GM19023 (cell line): ENCODE measurements at regions not wholly inside any gene's neighbourhood (a gene's known extent, or its start where the extent isn't known, plus 50 kb on each side); places are given as distances from the start of the nearest gene placed in this dataset.

Experiments used
- ATAC-seq: cut with Tn5 transposase; IDR thresholded peaks from one replicate; pipeline ENCODE4 v1.9.1; 2021; ENCODE audit warnings: mild to moderate bottlenecking, moderate library complexity; ENCODE audit not compliant: unreplicated experiment

DNA sequence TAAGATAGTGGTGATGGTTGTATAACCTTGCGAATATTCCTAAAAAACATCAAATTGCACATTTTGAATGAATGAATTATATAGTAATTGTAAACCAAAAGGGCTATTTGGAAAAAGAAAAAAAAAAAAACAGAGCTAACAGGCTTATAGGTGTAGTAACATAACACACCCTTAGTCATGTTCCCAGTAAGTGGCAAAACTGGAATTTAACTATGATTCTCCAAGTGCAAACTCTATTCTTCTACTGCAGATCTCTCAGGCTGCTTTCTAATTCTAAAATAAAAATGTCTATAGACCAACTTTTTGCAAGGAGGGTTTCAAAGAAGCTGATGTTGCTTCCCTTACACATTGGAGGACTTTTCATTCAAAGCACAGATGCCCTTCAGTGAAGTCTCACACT is 293.2 kb upstream of the MON1B start:
- ATAC-seq = no peak

DNA sequence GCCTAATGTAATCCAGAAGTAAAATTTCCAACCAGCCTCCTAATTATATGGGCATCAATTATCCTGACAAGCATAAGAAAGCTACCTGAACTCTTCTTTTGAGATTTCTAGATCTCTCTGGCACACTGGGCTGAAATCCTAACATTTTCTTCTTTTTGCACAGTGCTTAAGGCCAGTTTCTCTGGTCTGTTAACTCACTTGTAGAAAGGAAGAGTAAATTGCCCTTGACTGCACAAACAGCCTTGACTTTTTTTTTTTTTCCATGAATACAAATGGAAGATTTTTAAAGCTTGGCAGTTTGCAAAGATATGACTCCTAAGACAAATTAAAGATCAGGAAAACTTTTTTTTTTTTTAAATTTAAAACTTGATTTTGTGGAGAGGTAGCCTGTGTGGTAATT is 291.2 kb upstream of the MON1B start:
- no peak for ATAC-seq

DNA sequence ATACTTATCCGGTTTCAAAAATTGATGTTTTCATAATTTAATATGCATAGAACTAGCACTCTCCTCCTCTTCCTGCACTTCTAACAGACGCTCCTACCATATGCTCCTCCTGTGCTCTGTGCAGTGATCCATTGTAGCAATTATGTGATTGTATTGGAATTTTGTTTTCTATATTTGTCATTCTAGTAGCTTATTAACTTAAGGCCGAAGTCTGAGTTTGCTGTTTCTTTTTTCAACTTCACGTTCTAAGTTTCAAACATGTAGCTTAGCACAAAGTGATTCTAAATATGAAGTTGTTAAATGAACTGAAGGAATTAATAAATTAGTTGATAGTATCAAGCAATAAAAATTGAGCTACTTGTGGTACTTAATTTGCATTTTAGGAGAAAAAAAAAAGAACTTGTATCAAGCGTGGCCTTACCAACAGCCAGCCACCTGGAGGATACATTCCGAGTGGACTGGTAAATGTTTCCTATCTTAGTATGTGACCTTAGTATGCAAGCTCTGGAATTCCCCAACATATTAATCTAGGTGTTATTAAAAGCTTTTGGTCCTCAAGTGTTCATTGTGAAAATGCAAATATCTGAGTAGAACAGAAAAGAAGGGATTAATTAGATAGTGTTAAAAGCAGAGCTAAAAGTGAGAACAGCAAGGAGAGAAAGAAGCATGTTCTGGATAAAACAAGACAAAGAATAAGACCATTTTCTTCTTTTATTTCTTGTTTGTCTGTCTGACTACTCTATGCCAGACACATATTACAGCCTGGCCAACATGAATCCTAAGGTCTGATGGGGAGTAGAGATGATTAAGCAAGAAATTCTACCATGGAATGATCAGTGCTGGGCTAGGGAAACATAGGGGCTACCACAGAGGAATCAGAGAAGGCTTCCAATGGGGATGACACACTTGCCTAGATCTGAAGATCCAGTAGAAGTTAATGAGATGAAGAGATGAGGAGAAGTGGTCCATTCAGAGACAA is 290.4 kb upstream of the MON1B start:
- no peak for ATAC-seq

DNA sequence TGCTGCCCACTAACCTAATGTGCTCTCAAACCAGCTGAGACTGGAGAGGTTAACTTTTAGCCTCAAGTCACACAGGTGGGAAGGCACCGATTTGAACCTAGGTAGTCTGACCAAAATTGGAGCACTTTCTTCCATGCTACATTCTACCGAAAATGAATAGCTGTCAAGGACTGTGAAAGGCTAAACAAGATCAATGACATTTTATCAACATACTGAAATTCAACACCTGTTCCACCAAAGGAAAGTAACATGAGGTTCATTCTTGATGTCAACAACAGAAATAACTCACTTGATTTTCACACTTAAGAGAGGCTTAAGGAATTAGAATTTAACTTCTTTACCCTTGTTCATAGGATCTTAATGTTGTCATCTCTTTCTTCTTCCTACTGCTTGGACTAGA is 284.4 kb upstream of the MON1B start:
- ATAC-seq = no peak

DNA sequence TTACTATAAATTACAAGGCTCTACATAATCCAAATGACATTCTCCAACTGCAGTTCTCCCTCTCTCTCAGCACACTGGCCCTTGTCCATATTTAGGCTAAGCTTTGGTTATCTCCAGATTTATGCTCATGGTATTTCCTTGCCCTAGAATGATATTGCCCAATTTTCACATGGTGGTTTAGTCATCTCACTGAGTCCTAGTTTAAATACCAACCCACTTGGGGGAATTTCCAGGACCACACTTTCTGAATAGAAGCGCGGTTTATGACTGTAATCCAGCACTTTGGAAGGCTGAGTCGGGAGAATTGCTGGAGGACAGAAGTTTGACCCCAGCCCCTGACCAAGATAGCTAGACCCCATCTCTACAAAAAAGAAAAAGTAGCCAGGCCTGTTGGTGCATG is 280.1 kb upstream of the MON1B start:
- no peak for ATAC-seq

DNA sequence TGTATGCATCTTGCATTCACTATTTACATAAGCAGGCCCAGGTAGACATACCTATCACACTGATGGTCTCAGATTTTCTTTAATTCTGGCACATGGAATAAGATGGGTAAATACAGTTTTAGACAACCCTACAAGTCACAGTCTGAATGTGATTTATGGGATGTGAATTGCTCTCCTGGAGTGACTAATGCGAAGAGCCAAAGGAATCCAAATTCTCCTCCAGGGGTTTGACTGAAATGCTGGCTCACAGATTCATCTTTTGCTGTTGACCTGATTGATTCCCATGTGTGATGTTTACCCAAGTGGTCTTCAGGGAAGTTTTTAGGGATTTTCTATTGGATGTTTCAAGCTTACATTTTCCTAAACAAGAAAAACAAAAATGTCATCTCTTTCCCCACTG is 277.9 kb upstream of the MON1B start:
- ATAC-seq = no peak

DNA sequence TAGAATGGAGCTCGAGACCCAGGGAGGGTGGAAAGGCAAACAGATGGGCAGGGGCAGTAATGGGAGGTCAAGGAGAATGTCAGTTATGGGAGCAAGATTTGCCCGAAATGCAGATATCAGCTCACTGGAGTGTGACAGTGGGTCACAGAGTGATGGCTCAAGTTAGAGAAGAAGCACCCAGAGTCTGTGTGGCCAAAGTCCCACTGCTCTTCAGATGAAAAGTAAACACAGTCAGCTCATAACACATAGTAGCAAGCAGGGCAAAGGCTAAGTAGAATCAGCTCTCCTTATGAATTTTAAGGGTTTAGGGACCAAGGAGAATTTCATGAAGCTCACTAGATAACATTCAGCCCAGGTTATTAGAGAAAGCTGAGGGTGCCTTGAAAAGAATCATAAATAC is 264.9 kb upstream of the MON1B start:
- ATAC-seq = no peak

DNA sequence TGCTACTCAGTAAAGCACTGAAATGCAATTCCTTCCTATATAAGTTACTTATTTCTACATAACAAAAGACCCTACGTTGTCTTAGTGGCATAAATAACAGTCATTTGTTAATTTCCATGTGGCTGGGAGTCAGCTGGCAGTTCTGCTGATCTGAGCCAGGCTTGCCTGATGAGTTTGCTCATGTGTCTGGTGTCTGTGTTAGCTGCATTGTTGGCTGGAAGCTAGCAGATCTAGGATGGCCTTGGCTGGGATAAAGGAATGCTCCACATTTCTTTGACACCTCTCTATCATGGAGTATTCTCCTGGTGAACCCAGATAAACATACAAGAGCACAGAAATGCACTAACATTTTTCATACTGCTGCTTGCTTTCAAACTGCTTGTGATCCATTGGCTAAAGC is 264.4 kb upstream of the MON1B start:
- no peak for ATAC-seq

DNA sequence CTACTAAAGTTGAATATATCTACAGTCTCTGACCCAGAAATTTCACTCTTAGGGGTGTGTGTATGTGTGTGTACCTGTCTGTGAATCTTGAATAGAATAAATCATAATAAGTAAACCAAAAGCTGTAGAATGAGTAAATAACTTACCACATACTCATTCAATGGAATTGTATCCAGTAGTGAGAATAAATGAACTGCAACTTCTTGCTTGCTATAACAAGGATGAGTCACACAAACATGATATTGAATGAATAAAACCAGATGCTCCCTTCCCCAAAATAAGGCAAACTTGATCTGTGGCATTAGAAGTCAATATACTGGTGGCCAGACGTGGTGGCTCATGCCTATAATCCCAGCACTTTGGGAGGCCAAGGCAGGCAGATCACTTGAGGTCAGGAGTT is 259.8 kb upstream of the MON1B start:
- ATAC-seq = no peak

DNA sequence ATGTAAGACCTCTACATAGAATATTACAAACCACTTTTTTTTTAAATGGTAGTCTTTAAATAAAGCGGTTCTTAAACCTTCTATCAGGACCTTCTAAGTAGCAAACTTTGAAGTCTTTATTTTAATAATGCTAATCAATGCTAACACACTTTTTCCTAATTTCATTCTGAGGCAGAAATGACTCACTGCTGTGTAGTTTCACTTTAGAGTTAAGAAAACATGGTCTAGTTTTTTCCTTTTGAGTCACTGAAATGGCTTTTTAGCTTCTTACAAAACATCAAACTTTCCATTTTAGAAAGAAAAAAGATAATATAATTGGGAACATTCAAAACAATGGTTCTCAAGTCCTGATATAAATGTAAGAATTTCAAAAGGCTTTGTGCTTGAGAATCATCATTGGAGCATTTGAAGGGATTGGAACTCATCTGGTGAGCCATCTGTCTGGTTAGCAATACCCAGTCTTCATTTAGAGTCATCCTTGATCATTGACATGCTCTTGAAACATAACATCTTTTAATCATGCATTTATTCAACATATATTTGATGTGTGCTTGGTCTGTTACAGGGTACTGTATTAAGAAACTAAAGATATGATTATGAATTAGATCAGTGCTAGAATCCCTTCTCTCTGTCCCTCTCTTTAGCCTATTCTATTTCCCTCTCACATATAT is 258.3 kb upstream of the MON1B start:
- no peak for ATAC-seq

DNA sequence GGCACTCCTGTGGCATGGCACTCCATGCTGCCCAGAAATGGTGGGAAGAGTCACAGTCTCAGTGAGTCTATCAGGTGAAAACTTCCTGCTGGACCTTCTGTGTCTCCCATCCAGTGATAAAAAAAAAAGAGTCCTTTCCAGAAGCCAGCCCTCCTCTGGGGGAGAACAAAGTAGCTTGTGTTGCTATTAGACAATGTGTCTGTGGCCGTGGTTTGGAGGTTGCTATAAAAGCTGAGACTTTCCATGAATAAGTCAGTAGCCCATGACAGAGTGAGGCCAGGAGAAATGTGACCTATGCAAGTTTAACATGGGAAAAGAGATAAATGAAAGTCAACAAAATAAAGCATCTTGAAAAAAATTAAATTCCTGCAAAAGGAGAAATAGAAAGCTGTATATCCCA is 250.7 kb upstream of the MON1B start:
- no peak for ATAC-seq

DNA sequence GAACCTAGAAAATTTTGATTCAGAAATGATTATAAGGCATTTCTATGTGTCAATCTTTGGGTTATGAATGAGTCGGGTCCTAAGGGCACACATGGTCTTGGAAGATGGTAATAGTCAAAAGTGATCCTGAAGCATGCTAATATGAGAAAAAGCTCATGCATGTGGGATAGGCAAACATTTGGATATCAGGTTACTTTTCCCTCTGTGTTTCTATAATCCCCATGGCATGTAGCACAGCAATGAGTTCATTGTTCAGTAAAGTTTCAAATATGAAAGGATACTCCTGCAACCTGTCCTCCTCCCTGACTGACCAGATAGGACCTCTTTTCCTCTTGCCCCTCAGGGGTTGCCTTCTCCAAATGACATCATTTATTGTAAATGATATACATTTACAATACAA is 249.9 kb upstream of the MON1B start:
- no peak for ATAC-seq

DNA sequence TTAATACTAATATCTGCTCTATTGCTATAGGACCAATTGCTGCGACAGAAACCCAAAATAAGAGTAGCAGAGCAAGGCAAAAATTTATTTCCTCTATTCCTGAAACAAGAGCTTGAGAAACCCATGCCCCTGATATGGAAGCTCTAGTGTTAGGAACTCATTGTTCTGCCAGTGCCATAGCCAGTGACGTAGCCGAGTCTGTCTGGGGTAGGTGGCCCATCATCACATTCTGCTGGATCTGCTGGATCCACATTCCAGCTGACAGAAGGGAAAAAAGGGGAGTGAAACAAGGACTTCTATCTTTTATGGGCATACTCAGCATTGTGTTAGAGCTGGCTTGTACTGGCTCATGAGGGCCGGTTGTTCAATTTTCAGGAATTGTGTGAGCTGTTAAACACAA is 248.9 kb upstream of the MON1B start:
- no peak for ATAC-seq

DNA sequence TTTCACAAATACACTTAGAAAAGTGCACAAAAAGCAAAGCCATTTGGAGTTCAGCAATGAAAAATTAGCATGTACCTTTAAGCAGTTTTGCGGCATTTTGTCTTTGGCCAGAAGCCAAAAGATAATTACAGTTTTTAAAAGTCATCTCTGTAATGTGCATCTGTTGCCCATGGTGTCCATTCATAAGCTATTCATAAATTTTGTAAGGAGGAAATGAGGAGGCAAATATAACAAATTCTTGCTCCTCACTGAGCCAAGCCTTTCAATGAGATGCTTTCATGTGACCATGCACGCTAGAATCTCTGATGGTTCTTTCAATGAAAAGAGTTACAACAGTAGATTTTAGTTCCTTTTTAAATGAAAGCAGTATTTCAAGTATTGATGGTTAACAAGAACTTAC is 247.1 kb upstream of the MON1B start:
- no peak for ATAC-seq

DNA sequence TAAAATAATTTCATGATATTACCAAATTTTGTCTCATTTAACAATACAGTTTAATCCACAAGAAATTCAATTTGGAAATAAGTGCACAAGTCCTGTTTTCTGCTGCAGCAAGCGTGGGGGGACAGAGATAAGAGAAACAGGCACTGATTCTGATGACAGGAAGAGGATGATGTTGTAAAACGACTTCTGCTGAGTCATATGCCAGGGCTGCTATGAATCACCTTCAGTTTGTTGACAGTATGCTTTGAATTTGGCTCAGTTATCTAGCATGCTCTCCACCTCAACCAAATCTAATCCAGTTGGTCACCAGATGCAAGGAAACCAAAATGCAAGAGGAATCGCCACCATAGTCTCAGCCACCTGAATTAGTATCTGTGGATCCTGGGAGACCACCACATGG is 244.1 kb upstream of the MON1B start:
- no peak for ATAC-seq

DNA sequence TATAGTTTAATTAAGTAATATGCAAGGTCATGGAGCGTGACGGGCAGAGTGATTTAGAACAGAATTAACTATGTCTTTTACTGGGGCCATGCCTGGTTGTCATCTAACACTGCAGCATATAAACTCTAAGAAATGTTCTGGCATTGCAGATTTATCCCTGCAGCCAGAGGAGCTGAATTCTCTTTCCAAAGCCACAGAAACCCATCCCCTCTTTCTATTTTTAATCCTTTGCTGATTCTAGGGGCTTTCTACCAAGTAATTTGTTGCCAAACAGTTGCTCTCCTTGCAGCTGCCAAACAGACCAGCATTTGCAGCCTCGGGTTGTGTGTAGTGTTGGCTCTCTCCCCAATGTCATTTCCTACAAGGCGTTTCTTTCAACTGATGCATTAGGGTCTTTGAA is 243.2 kb upstream of the MON1B start:
- ATAC-seq = no peak

DNA sequence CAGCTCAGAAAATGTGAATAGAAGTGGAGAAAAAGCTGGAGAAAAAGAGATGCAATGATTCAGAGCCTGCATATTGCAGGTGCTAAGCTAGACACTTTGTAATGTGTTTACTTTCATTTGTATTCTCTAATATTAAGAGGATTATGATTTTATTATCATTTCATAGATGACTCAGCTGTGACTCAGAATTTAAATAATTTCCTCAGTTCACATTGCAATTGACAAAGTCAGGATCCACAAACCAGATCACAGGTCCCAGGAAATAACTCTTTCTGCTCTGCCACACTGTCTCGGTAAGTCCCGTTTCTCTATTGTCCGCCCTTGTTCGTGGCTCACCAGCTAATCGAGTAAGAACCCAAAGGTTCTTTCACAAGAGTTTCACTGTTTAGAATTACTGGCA is 235.4 kb upstream of the MON1B start:
- no peak for ATAC-seq

DNA sequence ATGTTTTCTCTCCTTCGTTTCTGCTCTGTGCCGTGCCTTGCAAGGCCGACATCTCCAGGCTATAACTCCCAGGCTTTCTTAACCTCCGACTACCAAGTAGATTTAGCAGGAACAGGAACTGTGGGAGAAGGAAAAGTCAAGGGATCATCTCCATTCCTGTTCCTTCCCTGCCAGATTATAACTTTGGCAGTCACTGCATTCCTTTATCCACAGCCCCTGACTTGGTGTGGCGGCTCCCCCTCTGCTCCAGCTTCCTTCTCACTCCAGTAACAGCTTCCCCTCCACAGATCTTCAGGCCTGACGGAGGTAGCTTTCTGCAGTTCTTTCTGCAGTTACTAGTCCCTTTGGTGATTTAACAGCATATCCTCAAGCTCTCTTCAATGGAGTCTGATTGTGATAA is 234.6 kb upstream of the MON1B start:
- no peak for ATAC-seq

DNA sequence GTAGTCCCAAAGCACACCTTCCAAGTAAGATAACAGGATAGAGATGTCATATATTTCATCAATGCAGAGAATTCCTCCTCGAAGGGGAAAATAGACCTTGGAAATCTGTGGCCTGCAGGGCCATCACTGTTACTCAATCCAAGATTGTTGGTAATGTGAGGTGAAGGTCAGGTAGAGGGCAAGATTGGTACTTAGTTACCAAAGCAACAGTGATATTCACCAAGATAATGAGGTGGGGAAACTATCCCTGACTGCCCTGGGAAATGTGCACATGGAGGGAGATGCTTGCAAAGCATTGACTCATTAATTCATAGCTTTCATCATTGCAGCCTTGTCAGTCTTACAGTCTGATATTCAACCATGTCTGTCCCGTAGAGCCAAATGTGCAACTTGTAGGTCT is 234.1 kb upstream of the MON1B start:
- ATAC-seq = no peak

DNA sequence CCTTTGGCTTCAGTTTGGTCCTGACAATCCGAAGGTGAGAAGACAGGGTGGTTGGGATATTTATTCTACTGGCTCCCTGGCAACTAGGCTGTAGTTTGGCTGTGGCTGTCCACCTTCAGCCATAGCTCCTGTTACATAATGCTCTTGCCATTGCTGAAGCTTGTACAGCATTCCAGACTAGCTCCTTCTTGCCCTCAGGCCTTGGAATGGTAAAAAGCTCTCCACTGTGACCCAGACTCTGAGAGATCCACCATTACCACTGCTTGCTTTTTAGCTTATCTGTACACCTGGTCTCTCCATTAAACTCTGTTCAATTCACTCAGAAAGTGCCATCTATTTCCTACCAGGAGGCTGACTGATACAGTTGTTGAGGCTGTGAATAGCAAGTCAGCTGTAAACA is 231.8 kb upstream of the MON1B start:
- no peak for ATAC-seq

DNA sequence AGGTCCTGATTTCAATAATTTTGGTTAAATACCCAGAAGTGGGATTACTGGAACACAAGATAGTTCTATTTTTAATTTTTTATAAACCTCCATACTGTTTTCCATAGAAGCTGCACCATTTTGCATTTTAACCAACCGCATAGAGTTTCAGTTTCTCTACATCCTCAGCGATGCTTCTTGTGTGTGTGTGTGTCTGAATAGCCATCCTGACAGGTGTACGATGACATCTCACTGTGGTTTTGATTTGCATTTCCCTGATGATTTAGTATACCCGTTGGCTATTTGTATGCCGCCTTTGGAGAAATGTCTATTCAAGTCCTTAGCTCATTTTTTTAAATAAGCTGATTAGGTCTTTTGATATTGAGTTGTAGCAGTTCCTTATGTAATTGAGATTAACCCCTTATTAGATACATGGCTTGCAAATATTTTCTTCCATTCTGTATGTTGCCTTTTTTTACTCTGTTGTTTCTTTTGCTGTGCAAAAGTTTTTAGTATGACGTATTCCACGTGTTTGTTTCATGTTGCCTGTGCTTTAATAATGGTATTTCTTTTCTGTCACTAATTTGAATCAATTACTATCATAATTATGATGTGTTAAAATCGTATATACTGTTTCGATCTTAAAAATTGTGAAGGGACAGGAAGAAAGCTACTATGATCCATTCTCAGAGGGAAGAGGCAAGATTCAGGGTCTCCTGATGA is 227.2 kb upstream of the MON1B start:
- ATAC-seq = no peak
